Activated naive CD4-positive, alpha-beta T cell treated with anti-CD3 and anti-CD28 coated beads, Interleukin-2, amount 50 U/mL, for 24 hours (primary cell): ENCODE measurements at regions not wholly inside any gene's neighbourhood (a gene's known extent, or its start where the extent isn't known, plus 50 kb on each side); places are given as distances from the start of the nearest gene placed in this dataset.

Experiments
- H3K27ac Mint-ChIP-seq: one replicate; pipeline ENCODE4 v1.8.0; 2021; ENCODE audit warnings: mild to moderate bottlenecking, mixed read lengths
- H3K27me3 Mint-ChIP-seq: one replicate; pipeline ENCODE4 v1.8.0; 2021; ENCODE audit warnings: mixed read lengths
- H3K36me3 Mint-ChIP-seq: one replicate; pipeline ENCODE4 v1.8.0; 2021; ENCODE audit warnings: mixed read lengths
- H3K4me1 Mint-ChIP-seq: one replicate; pipeline ENCODE4 v1.8.0; 2021; ENCODE audit warnings: mixed read lengths
- H3K4me3 Mint-ChIP-seq: one replicate; pipeline ENCODE4 v1.8.0; 2021; ENCODE audit warnings: mild to moderate bottlenecking, mixed read lengths
- H3K9me3 Mint-ChIP-seq: one replicate; pipeline ENCODE4 v1.8.0; 2021; ENCODE audit warnings: mixed read lengths

- no peak overlapping the region for H3K4me3 Mint-ChIP-seq
- H3K27ac Mint-ChIP-seq, result no peak overlapping the region
- H3K27me3 Mint-ChIP-seq, result peaks cover 1% of the 10 kb centered on the region
- no peaks in the 10 kb centered on the region for H3K4me1 Mint-ChIP-seq
- no peaks in the 10 kb centered on the region for H3K9me3 Mint-ChIP-seq
- H3K36me3 Mint-ChIP-seq, result no peaks in the 10 kb centered on the region
Measured at GRCh38 chr7:20980232-20980631, 193.5 kb upstream of the SP8 start.

- no peak overlapping the region for H3K4me3 Mint-ChIP-seq
- H3K27me3 Mint-ChIP-seq, result peaks cover 1% of the 10 kb centered on the region
- H3K36me3 Mint-ChIP-seq, result no peaks in the 10 kb centered on the region
- no peak overlapping the region for H3K27ac Mint-ChIP-seq
- no peaks in the 10 kb centered on the region for H3K9me3 Mint-ChIP-seq
- H3K4me1 Mint-ChIP-seq, result no peaks in the 10 kb centered on the region
Measured at GRCh38 chr7:20980668-20981264, 194.1 kb upstream of the SP8 start.

- no peaks in the 10 kb centered on the region for H3K9me3 Mint-ChIP-seq
- no peak overlapping the region for H3K27ac Mint-ChIP-seq
- no peak overlapping the region for H3K4me3 Mint-ChIP-seq
- no peaks in the 10 kb centered on the region for H3K36me3 Mint-ChIP-seq
- no peaks in the 10 kb centered on the region for H3K4me1 Mint-ChIP-seq
- no peaks in the 10 kb centered on the region for H3K27me3 Mint-ChIP-seq
Measured at GRCh38 chr7:20988340-20988739, 201.7 kb upstream of the SP8 start.

GRCh38 chr7:20991544-20991943 is 204.9 kb upstream of the SP8 start:
- Mint-ChIP-seq H3K9me3 (no peaks in the 10 kb centered on the region), H3K4me1 (no peaks in the 10 kb centered on the region), H3K36me3 (no peaks in the 10 kb centered on the region), H3K27me3 (no peaks in the 10 kb centered on the region), H3K27ac (no peak overlapping the region), H3K4me3 (no peak overlapping the region)

- Mint-ChIP-seq H3K4me1 (no peaks in the 10 kb centered on the region), H3K27me3 (no peaks in the 10 kb centered on the region), H3K27ac (no peak overlapping the region), H3K4me3 (no peak overlapping the region), H3K36me3 (no peaks in the 10 kb centered on the region), H3K9me3 (no peaks in the 10 kb centered on the region)
Measured at GRCh38 chr7:20993693-20994092, 207.0 kb upstream of the SP8 start.

GRCh38 chr7:20998309-20998708 is 211.6 kb upstream of the SP8 start:
- Mint-ChIP-seq H3K9me3 (no peaks in the 10 kb centered on the region), H3K36me3 (no peaks in the 10 kb centered on the region), H3K4me1 (no peaks in the 10 kb centered on the region), H3K27ac (no peak overlapping the region), H3K27me3 (no peaks in the 10 kb centered on the region), H3K4me3 (no peak overlapping the region)

- Mint-ChIP-seq H3K27me3 (no peaks in the 10 kb centered on the region), H3K4me3 (no peak overlapping the region), H3K27ac (no peak overlapping the region), H3K9me3 (no peaks in the 10 kb centered on the region), H3K4me1 (no peaks in the 10 kb centered on the region), H3K36me3 (no peaks in the 10 kb centered on the region)
Measured at GRCh38 chr7:21011153-21011552, 224.5 kb upstream of the SP8 start.

GRCh38 chr7:21013765-21014539 is 227.3 kb upstream of the SP8 start:
- no peak overlapping the region for H3K4me3 Mint-ChIP-seq
- no peaks in the 10 kb centered on the region for H3K27me3 Mint-ChIP-seq
- no peaks in the 10 kb centered on the region for H3K9me3 Mint-ChIP-seq
- H3K27ac Mint-ChIP-seq, result no peak overlapping the region
- H3K36me3 Mint-ChIP-seq, result no peaks in the 10 kb centered on the region
- no peaks in the 10 kb centered on the region for H3K4me1 Mint-ChIP-seq

GRCh38 chr7:21020667-21021066 is 234.0 kb upstream of the SP8 start:
- H3K27ac Mint-ChIP-seq, result no peak overlapping the region
- no peaks in the 10 kb centered on the region for H3K4me1 Mint-ChIP-seq
- no peak overlapping the region for H3K4me3 Mint-ChIP-seq
- no peaks in the 10 kb centered on the region for H3K36me3 Mint-ChIP-seq
- peaks cover 2% of the 10 kb centered on the region for H3K27me3 Mint-ChIP-seq
- no peaks in the 10 kb centered on the region for H3K9me3 Mint-ChIP-seq

- Mint-ChIP-seq H3K9me3 (no peaks in the 10 kb centered on the region), H3K27ac (no peak overlapping the region), H3K4me1 (no peaks in the 10 kb centered on the region), H3K36me3 (no peaks in the 10 kb centered on the region), H3K4me3 (no peak overlapping the region), H3K27me3 (peaks cover 2% of the 10 kb centered on the region)
Measured at GRCh38 chr7:21023841-21024484, 237.3 kb upstream of the SP8 start.

GRCh38 chr7:21024485-21024867 is 237.8 kb upstream of the SP8 start:
- Mint-ChIP-seq H3K9me3 (no peaks in the 10 kb centered on the region), H3K4me1 (no peaks in the 10 kb centered on the region), H3K27ac (no peak overlapping the region), H3K27me3 (peaks cover 2% of the 10 kb centered on the region), H3K36me3 (no peaks in the 10 kb centered on the region), H3K4me3 (no peak overlapping the region)

GRCh38 chr7:21028186-21028585 is 241.5 kb upstream of the SP8 start:
- H3K4me3 Mint-ChIP-seq, result no peak overlapping the region
- no peaks in the 10 kb centered on the region for H3K36me3 Mint-ChIP-seq
- no peak overlapping the region for H3K27ac Mint-ChIP-seq
- H3K9me3 Mint-ChIP-seq, result no peaks in the 10 kb centered on the region
- H3K4me1 Mint-ChIP-seq, result no peaks in the 10 kb centered on the region
- peaks cover 2% of the 10 kb centered on the region for H3K27me3 Mint-ChIP-seq

GRCh38 chr7:21028599-21028998 is 241.9 kb upstream of the SP8 start:
- no peaks in the 10 kb centered on the region for H3K4me1 Mint-ChIP-seq
- no peaks in the 10 kb centered on the region for H3K36me3 Mint-ChIP-seq
- no peak overlapping the region for H3K27ac Mint-ChIP-seq
- no peak overlapping the region for H3K4me3 Mint-ChIP-seq
- no peaks in the 10 kb centered on the region for H3K9me3 Mint-ChIP-seq
- peaks cover 2% of the 10 kb centered on the region for H3K27me3 Mint-ChIP-seq

GRCh38 chr7:21029006-21029405 is 242.3 kb upstream of the SP8 start:
- Mint-ChIP-seq H3K27me3 (peaks cover 2% of the 10 kb centered on the region), H3K4me1 (no peaks in the 10 kb centered on the region), H3K36me3 (no peaks in the 10 kb centered on the region), H3K9me3 (no peaks in the 10 kb centered on the region), H3K4me3 (no peak overlapping the region), H3K27ac (no peak overlapping the region)

- Mint-ChIP-seq H3K9me3 (no peaks in the 10 kb centered on the region), H3K27me3 (no peaks in the 10 kb centered on the region), H3K4me1 (no peaks in the 10 kb centered on the region), H3K27ac (no peak overlapping the region), H3K36me3 (no peaks in the 10 kb centered on the region), H3K4me3 (no peak overlapping the region)
Measured at GRCh38 chr7:21030237-21030871, 243.7 kb upstream of the SP8 start.

GRCh38 chr7:21041252-21041651 is 254.6 kb upstream of the SP8 start:
- no peak overlapping the region for H3K27ac Mint-ChIP-seq
- no peak overlapping the region for H3K4me3 Mint-ChIP-seq
- H3K9me3 Mint-ChIP-seq, result no peaks in the 10 kb centered on the region
- no peaks in the 10 kb centered on the region for H3K27me3 Mint-ChIP-seq
- H3K4me1 Mint-ChIP-seq, result no peaks in the 10 kb centered on the region
- H3K36me3 Mint-ChIP-seq, result no peaks in the 10 kb centered on the region
